Neural cell (in vitro differentiated cells): ENCODE measurements at regions not wholly inside any gene's neighbourhood (a gene's known extent, or its start where the extent isn't known, plus 50 kb on each side); places are given as distances from the start of the nearest gene placed in this dataset.

Source experiments
- CTCF ChIP-seq: fragments of 450-650 bp; IDR thresholded peaks from 2 replicates; pipeline ENCODE4 v1.5.1; 2014; ENCODE audit warnings: antibody characterized with exemption, mild to moderate bottlenecking, moderate library complexity; ENCODE audit not compliant: poor library complexity, severe bottlenecking
- EP300 ChIP-seq: fragments of 450-650 bp; conservative IDR thresholded peaks from 2 replicates; pipeline ENCODE4 v1.6.1; 2014; ENCODE audit warnings: antibody characterized with exemption, mild to moderate bottlenecking, moderate library complexity; ENCODE audit not compliant: poor library complexity, severe bottlenecking
- EZH2 ChIP-seq: fragments of 200-600, 300-800 bp; shearing (Covaris generic), sonication (generic); IDR thresholded peaks from 2 replicates; pipeline ENCODE4 v1.6.1; 2014; ENCODE audit warnings: antibody characterized with exemption, low read length, borderline replicate concordance, mild to moderate bottlenecking; ENCODE audit not compliant: insufficient read depth, poor library complexity, severe bottlenecking
- RAD21 ChIP-seq: fragments of 450-650 bp; conservative IDR thresholded peaks from 2 replicates; pipeline ENCODE4 v1.6.1; 2014; ENCODE audit warnings: antibody characterized with exemption, mild to moderate bottlenecking, moderate library complexity
- TAF1 ChIP-seq: IDR thresholded peaks from 2 replicates; pipeline ENCODE4 v1.6.1; 2012; ENCODE audit warnings: low read depth

GRCh38 chr9:31078175-31078574, 1306.3 kb upstream of the ACO1 start:
- TF ChIP-seq CTCF (no peak), RAD21 (no peak), EP300 (no peak), TAF1 (no peak), EZH2 (no peak)
